GM21423 (cell line): ENCODE measurements at regions not wholly inside any gene's neighbourhood (a gene's known extent, or its start where the extent isn't known, plus 50 kb on each side); places are given as distances from the start of the nearest gene placed in this dataset.
"Not testable (repeated sequence)": the region's sequence is repeated elsewhere in the genome, so short reads cannot be mapped to it uniquely, and the experiment has no call there.

Source experiments
- ATAC-seq: cut with Tn5 transposase; IDR thresholded peaks from one replicate; pipeline ENCODE4 v1.9.1; 2021; ENCODE audit warnings: mild to moderate bottlenecking, moderate library complexity; ENCODE audit not compliant: unreplicated experiment

DNA sequence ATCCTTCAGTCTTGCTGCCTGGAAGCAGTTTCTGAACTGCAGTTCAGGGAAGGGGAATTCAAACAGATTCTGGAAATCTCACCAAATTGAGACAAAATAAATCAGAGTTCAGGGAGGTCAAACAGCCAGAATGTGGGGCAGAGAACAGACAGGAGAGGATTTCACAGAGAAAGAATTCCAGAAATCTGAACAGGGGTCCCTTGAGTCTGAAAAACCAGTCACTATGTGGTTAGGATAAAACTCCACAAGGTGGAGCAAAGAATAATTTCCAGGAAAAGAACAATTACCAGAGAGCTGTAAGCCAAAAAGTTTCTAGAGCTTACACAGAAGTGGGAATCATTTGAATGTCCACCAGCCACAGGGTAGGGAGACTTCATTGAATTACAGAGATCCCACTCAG lies 84.7 kb downstream of the URB2 start:
- ATAC-seq, result no peak

DNA sequence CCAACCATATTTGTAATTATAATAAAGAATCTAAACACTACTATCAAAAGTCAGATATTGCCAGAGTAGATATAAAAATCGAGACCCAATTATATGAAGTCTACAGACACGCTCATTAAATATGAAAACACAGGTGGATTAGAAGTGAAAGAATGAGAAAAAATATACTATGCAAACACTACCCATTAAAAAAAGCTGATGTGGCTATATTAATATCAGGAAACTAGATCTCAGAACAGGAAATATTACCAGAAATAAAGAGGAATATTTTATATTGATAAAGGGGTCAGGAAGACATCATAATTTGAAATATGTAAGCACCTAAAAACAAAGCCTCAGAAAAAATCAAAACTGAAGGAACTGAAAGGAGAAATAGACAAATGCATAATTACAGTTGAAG lies 88.3 kb downstream of the URB2 start:
- ATAC-seq, result no peak

DNA sequence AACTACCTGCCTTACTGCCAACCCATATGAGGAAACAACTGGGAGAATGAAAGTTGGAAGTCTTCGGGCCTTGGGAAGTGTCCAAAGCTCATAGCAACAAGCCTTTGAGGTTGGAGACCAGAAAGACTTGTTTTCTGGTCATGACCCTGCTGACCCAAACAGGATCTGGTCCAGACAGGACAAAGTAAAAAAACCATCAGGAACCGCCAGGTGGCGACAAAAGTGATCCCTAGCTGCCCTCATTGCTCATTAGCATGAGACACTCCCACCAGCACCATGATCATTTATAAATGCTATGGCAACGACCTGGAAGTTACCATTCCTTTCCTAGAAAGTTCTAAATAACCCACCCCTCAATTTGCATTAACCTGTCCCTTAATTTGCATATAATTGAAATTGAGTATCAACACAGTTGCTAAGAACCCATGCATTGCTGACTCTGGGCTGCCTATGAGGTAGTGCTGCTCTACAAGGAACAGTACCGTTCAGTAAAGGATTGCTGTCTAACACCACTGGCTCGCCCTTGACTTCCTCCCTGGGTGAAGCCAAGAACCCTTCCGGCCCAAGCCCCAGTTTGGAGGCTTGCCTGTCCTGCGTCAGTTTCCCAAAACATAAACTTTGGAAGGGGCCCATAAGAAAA lies 89.0 kb downstream of the URB2 start:
- no peak for ATAC-seq

DNA sequence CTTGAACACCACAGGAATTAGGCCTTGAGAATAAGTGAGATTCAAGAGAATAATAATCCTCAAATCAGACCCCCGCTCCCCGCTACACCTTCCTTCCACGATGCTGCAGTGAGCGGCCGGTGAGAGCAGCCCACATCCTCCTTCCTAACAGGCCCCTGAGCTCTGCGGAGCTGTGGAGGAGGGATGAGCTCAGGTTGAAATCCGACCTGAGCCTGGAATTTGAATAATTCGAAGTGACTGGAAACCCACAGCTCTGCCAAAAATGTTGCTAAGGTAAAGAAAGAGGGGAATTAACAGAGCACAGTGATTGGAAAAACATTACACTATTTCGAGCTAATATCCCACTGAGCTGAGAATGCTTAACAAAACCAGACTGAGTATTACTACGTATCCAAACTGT lies 90.0 kb downstream of the URB2 start:
- no peak for ATAC-seq

DNA sequence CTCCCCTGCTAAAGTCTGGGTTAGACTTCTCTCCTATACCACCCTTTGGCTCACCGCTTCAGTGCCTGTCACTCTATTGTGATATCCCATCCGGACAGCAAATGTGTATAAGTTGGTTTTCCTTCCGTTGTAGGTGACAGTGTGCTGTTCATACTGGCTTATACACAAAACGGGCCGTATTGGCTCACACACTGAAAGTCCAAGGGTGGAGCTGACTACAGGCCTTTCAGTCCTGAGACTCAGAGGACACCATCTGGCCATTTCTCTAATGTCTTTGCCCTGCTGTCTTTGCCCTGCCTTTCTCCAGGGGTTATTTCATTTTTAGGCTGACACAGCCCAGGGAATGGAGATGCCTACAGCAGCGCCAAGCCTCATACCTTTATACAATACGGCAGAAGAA lies 90.7 kb downstream of the URB2 start:
- ATAC-seq, result no peak

DNA sequence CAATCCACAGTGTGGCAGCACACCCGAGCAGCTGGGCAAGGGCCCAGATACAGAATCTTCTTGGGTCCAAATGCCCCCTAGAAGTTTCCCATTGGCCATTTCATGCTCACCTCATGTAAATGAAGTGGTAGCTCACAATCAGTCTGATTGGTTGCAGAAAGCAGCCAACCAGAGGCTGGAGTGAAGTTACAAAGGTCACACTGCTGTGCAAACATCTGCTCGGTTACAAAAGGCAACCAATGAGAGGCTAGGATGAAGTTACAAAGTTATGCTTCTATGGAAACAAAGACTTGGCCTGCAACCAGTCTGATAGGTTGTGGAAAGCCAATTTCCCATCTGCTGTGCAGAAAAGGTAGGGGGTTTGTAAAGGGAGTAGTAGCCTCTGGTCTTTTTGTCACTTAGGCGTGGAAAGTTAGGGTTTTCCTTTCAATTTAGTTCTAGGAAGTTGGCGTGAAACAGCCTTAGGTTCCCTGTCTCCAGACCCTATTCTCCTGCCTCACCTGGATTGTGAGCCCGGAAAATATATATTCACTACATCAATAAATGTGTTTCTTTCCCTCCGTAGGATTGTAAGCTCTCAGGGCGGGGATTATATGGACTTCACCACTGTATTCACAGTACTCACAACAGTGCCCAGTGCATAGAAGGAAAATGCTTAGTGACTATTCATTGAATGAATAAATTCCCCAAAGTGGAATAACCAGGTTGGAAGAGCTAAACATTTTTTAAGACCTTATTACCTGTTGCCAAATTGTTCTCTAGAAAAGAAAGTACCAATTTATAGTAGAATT lies 91.9 kb downstream of the URB2 start:
- ATAC-seq, result no peak

DNA sequence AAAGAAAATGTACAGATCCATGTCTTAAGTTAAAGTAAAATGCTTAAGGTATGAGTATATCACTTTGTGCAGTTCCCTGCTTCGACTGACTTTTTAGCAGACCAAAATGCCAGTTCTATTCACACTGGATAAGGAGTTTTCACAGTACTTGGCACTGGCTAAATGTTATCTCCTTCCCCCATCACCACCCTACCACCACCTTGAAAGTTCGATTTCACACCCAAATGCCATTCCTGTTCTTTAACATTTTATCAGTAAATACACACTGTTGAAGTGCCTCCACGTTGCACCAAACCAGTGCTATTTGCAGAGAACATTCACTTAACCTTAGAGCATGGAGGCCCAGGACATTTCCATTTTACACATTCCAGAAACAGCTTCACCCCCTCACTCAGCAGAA lies 100.0 kb downstream of the URB2 start:
- no peak for ATAC-seq

DNA sequence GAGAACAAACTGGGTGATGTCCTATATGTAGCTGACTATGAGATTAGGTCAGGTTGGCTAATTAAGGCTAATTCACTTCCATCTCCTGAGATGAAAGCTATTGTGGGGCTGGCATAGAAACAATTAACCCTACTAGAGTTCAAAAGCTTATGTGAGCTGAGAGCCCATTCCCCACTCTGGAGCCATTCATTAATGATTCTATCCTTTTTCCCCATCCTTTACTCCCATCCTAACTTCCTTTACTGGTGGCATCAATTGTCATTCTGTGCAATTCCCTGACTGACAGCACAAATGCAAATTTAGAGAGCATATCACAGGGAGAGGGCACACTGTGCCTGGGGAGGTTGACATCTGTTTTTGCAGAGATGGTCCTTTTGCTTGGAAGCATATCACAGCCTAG lies 103.9 kb downstream of the URB2 start:
- ATAC-seq, result no peak

DNA sequence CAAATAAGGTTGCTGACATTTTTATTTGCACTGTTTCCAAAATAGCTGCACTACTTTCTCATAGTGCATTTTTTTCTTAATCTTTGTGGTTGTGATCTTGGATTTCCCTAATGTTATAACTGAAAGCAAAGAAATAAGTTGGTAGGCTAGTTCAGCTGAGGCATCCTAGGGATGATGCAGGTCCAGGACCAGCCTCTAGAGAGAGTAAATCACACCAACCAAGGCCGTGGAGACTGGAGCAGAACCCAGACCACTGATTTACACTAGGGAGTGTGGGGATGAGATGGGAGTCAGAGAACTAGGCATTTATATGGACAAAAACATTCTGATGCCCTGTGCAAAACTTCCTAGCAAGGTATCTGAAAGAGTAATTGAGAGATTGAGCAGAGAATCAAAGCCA lies 104.5 kb downstream of the URB2 start:
- ATAC-seq, result no peak

DNA sequence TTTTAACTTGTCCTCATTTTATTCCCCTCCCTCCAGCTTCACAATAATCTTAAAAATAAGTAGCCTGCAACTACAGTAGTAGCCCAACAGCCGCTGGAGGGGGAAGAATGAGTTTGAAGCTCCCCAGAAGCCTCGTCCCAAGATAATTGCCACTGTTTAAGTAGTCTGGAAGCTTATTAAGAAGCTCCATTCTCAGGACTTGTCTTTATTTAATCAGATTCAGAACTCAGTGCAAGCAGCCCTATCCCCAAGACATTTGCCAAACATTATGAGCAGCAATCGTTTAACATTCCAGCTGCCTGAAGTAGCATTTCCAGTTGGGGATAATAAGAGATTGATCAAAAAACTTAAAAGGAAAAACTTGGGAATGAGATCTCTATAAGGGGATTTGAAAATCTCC lies 106.0 kb downstream of the URB2 start:
- ATAC-seq, result no peak

DNA sequence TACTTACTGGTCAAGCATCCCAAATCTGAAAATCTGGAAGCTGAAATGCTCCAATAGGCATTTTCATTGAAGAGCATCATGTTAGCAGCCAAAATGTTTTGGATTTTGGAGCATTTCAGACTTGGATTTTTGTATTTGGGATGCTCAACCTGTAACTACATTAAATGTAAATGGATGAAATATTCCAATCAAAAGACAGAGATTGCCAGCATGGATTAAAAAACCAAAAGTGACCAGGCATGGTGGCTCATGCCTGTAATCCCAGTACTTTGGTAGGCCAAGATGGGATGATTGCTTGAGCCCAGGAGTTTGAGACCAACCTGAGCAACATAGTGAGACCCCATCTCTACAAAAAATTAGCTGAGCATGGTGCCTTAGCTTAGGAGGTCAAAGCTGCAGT lies 110.3 kb downstream of the URB2 start:
- ATAC-seq, result no peak

DNA sequence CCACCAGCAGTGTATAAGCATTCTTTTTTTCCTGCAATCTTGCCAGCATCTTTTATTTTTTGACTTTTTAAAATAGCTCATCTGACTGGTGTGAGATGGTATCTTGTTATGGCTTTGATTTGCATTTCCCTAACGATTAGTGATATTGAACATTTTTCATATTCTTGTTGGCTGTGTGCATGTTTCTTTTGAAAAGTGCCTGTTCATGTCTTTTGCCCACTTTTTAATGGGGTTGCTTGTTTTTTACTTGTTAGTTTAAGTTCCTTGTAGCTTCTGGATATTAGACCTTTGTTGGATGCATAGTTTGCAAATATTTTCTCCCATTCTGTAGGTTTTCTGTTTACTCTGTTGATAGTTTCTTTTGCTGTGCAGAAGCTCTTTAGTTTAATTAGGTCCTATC lies 116.6 kb downstream of the URB2 start:
- ATAC-seq, result not testable (repeated sequence)

DNA sequence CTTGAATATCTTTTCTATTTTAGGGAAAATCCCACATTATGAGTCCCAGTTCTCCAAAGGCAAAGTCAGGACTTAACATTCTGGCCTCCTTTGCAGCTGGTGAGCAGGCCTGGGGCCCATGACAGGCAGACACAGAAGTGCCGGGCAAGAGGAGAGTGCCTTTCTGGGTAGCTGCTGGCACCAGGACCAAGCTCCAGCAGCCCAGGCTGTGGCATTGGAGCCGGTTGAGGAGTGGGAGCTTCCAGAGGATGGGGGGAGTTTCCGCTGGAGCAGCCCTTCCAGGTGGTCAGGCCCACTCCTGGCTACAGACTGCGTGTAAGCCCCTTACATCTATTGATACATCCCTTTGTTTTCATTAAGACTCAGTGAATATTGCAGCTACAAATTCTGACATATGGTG lies 123.9 kb downstream of the URB2 start:
- no peak for ATAC-seq

DNA sequence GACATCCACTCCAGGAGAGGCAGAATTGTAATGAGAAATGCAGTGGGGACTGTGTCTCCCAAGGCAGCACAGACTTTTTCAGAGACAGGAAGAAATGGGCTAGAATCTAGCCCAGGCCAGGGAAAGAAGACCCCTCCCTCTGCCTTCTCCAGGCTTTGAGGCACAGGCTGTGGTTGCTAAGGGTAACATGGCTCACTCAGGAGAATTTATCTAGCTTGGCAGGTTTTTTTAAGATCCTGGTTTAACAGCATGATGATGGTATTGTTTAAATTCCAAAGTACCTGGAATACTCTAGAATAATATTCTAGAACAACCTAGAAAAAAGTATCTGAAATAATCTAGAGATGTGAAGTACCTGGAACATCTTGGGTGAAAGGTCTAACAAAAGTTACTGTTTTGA lies 125.6 kb downstream of the URB2 start:
- ATAC-seq, result no peak

DNA sequence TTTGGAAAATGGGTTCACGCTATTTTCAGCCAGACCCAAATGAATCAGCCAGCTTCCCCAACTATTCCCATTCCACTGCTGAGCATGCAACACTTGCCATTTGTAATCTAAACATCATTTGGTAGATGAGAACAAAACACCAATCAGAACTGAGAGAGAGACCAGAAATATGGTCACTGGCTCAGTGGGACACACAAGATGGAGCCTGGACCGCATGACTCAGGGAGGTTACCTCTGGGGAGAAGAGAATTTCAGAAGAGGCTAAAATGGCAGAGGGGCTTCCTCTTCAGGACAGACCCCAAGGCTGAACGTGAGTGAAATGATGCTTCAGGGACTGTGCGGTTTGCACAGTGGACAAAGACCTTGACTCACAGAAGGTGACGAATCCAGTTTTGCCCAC lies 126.6 kb downstream of the URB2 start:
- ATAC-seq, result no peak

DNA sequence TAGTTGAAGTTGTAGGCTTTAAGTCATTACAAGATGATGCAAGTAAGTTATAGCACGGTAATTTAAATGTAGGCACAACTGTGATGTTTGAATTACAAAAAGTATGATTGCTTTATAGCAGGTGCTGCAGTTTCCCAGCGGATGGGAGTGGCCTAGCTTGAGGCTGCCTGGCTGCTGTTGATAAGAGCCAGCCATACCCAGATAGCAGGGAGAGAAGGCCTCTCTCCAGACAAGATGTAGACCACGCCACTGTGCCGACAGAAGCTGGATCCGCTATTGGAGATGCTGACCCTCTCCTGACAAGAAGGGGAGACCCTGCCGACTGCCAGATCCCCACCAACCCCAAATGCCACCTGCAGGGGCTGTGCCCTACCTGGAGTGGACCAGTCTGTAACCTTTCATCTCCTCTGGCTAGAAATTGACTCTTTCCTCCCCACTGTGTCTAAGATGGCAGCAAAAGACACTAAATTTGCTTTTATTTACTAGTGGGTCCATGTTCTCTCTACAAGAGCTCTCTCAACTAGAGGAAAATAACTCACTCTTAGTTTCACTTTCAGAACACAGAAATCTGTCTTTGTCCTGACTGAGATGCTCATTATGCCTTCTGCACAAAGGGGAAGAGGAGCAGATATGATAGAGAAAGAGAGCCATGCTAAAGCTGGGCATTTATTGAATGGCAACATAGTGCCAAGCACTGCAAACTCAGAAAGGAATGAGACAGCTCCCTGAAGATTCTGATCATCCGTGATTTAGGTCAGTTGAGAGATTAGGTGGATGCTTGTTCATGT lies 127.9 kb downstream of the URB2 start:
- no peak for ATAC-seq

DNA sequence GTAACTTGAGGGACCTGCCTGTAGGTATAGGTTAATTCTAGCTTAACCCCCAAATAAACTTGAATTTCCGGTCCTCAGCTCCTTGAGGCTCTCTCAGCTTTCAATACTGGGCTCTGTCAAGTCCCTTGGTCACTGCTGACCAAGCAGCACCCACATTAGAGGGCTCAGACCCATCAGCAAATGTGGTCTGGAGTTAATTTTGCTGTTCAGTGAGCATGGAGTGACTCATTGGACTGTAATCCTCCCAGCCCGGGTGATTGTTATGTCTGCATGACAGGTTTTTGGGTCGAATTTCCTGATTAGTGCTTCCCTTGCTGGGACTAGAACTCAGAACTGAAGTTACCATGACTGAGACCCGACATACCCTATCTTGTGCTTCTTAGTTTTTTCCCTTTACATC lies 130.6 kb downstream of the URB2 start:
- no peak for ATAC-seq

DNA sequence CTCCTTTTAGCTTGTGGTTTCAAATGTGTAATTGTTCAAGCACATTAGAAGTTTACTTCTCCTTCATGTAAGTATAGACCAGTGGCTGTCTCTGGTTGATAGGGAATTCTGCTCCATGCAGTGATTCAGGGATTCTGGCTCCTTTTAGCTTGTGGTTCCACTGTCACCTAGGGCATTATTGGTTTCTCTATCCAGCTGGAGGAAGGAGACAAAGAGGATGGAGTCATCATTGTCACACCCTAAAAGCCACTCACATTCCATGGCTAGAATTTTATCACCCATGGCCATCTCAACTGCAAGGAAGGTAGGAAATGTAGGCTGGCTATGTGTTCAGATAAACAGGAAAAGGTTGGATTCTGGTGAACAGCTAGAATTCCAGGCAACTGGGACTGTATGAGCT lies 131.2 kb downstream of the URB2 start:
- no peak for ATAC-seq

DNA sequence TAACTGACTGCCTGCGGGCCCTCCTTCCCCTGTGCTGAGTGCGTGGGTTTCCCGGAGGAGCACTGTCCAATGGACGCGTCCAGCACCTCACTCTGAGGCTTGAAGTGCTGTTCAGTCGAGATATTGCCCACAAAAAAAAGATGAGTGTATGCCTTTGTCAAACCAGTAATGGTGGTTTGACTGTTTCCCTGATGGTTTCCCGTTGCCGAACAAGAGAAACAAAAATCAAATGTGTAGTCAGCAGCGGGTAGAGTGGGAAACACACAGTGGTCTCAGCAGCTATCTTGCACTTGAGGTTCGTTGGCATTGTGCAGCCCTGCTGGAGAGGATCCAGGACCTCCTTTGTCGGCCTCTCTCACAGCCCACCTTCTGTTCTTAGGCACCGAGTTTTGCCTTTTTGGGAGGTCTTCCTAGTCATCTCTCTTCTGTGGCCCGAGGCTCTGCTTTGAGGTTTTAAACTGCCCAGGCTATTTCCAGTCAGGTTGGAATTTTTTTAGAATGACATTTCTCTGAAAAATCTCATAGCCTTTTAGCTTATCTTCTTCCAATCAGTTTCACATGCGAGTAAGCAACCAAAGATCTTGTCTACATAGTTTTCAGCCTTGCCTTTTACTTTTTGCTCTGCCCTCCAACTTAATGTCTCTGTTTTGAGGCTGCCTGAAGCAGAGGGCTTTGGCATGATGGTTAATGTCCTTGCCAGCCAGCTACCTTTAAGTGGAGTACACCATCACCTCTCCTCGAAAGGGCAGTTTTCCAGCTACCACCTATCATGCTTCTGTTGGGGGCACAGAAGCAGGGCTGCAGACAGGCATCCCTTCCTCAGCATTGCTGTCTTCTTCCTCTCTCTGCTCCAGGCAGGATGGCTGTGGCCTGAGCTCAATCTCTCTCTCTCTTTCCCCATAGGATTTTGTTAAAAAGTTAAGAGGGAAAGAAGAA lies 132.3 kb downstream of the URB2 start:
- ATAC-seq, result no peak

DNA sequence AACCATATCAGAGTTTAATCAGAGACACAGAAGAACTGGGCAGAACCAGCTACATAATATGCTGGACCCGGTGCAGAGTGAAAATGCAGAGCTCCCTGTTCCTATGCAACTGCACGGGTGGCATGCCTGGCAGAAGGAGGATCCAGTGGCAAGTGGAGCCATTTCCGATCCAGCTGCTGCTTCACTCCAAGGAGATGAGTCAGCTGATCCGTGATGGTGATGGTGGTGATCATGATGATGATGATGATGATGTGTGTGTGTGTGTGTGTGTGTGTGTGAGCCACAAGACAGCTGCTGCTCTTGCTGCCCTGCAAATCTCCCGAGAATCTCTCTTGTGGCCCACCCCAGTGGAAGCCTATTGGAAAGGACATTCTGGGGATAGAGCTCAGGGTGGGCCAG lies 133.0 kb downstream of the URB2 start:
- ATAC-seq, result no peak

DNA sequence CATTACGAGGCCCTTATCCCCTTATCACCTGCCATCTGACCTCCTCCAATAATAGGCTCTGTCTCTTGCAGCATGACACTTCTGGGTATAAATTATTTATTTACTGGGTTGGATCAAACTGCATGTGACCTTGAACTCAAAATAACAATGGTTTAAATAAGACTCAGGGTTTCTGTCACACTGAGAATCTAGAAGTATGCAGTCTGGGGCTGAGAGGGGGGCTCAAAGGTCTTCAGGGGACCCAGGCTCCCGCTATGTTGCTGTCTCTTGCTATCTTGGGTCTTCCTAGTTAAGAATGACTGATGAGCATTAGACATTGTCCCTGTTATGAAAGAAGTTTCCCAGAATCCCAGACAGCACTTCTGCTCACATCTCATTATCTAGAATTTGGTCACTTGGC lies 133.5 kb downstream of the URB2 start:
- ATAC-seq, result no peak
